HepG2 (cell line): ENCODE measurements at regions not wholly inside any gene's neighbourhood (a gene's known extent, or its start where the extent isn't known, plus 50 kb on each side); places are given as distances from the start of the nearest gene placed in this dataset.

Source experiments
- ATAC-seq: fragments of 200-7000 bp; cut with Tn5 transposase; 3 replicates; pipeline ENCODE4 v1.9.1; 2020; ENCODE audit warnings: mild to moderate bottlenecking, moderate library complexity
- BruUV-seq: library from RNA; stranded (reverse); fragments of 400-500 nt; replicated peaks from 2 replicates; lab custom pipeline; 2021; lab: Mats Ljungman, UMichigan
- CTCF ChIA-PET: fragments of 300-600 bp; formaldehyde crosslinking; extraction: SDS; loops from one replicate; lab custom pipeline; 2021; ENCODE audit warnings: low total read pairs, inconsistent platforms, low intra/inter-chr PET ratio; lab: Yijun Ruan, JAX
- POLR2A ChIA-PET: fragments of 350-600 bp; sonication (Branson Sonifier 250); formaldehyde crosslinking; loops from one replicate; lab custom pipeline; 2020; ENCODE audit warnings: antibody characterized with exemption, inconsistent platforms; lab: Yijun Ruan, JAX
- DNase-seq: peaks from one replicate; pipeline ENCODE4 v3.0.0-alpha.2; 2015; ENCODE audit warnings: low spot score
- FAIRE-seq: peaks from 3 replicates; lab custom pipeline; 2011; peaks lifted over from hg19 to GRCh38; lab: Jason Lieb, UNC
- H2AFZ ChIP-seq: one replicate; pipeline ENCODE4 v1.6.1; 2011; ENCODE audit warnings: low read length, inconsistent platforms
- H3K27ac ChIP-seq: fragments of 300-600 bp; 3 replicates; pipeline ENCODE4 v1.8.0; 2011; ENCODE audit warnings: mixed run types, mild to moderate bottlenecking, mixed read lengths, low read length, inconsistent platforms; ENCODE audit not compliant: insufficient read depth; ENCODE audit errors: extremely low read length
- H3K27me3 ChIP-seq, 2 experiments: fragments of 200-600 bp in 1 of 2; 2 replicates in 1 of 2; 3 replicates in 1 of 2; pipeline versions ENCODE4 v1.6.0 to v1.8.0; 2011; ENCODE audit warnings: low read length in 2 of 2, mild to moderate bottlenecking in 2 of 2, moderate library complexity in 2 of 2, inconsistent platforms in 1 of 2; ENCODE audit not compliant: insufficient read depth in 2 of 2, control insufficient read depth in 1 of 2
- H3K36me3 ChIP-seq, 2 experiments: fragments of 200-600 bp in 1 of 2; replicated peaks in 1 of 2; 2 replicates in 1 of 2; 3 replicates in 1 of 2; pipeline versions ENCODE4 v1.5.1 to v1.8.0; 2011; ENCODE audit warnings: low read length in 2 of 2, inconsistent platforms in 1 of 2; ENCODE audit not compliant: insufficient read depth in 2 of 2, control insufficient read depth in 1 of 2
- H3K4me1 ChIP-seq: 2 replicates; pipeline ENCODE4 v1.5.1; 2012; ENCODE audit warnings: low read length, inconsistent platforms; ENCODE audit not compliant: insufficient read depth
- H3K4me2 ChIP-seq: 2 replicates; pipeline ENCODE4 v1.6.0; 2011; ENCODE audit warnings: low read depth, low read length, inconsistent platforms
- H3K4me3 ChIP-seq, 3 experiments: fragments of 200-600 bp in 1 of 3; sonication (generic), shearing (Covaris generic) in 1 of 3; replicated peaks in 1 of 3; 2 replicates each; pipeline ENCODE4 v1.5.1; 2011 to 2016; ENCODE audit warnings: low read length in 3 of 3, inconsistent platforms in 2 of 3, low read depth in 2 of 3, mild to moderate bottlenecking in 2 of 3, control low read depth in 1 of 3, mixed read lengths in 1 of 3; ENCODE audit not compliant: insufficient read depth in 1 of 3
- H3K79me2 ChIP-seq: one replicate; pipeline ENCODE4 v1.6.1; 2011; ENCODE audit warnings: low read length, inconsistent platforms; ENCODE audit not compliant: insufficient read depth
- H3K9ac ChIP-seq: 2 replicates; pipeline ENCODE4 v1.6.0; 2011; ENCODE audit warnings: mild to moderate bottlenecking, low read depth, low read length, inconsistent platforms; ENCODE audit not compliant: insufficient read depth
- H3K9me3 ChIP-seq: 2 replicates; pipeline ENCODE4 v1.5.1; 2012; ENCODE audit warnings: mild to moderate bottlenecking, low read length
- H4K20me1 ChIP-seq: 2 replicates; pipeline ENCODE4 v1.6.0; 2011; ENCODE audit warnings: inconsistent platforms, mild to moderate bottlenecking, low read length, moderate library complexity; ENCODE audit not compliant: insufficient read depth
- BCL6 ChIP-seq: IDR thresholded peaks from 2 replicates; pipeline ENCODE4 v1.6.1; 2016; ENCODE audit warnings: missing genetic modification reagents, missing compliant biosample characterization
- CEBPB ChIP-seq: IDR thresholded peaks from 2 replicates; pipeline ENCODE4 v1.6.1; 2011; ENCODE audit warnings: low read depth, low read length, improper control_type of control experiment, borderline replicate concordance
- GABPA ChIP-seq, 2 experiments: IDR thresholded peaks; 2 replicates each; pipeline ENCODE4 v1.6.1; 2011 to 2016; ENCODE audit warnings: low read depth in 2 of 2, low read length in 1 of 2, missing biosample characterization in 1 of 2, missing genetic modification characterization in 1 of 2
- PAX8 ChIP-seq: sonication (generic); formaldehyde crosslinking; IDR thresholded peaks from 2 replicates; pipeline ENCODE4 v1.8.0; 2022; ENCODE audit warnings: mild to moderate bottlenecking, missing genetic modification reagents, borderline replicate concordance
- ZNF570 ChIP-seq: sonication (generic); formaldehyde crosslinking; IDR thresholded peaks from 2 replicates; pipeline ENCODE4 v1.4.0; 2020; ENCODE audit warnings: mild to moderate bottlenecking, missing genetic modification reagents, borderline replicate concordance
- WGBS: methylation state at CpG from one replicate; pipeline ENCODE4 v1.1.6; 2017; ENCODE audit warnings: low lambda C conversion rate; 5-methylcytosine and 5-hydroxymethylcytosine counted together
- in situ Hi-C: cut with HindIII; loops from 2 replicates; pipeline ENCODE4 v1.10.0; 2017; ENCODE audit warnings: low pct_unique_long_range_greater_than_20kb; ENCODE audit not compliant: extremely low pct_ligation_motif_present
- intact Hi-C: fragments of 100-400 bp; cut with micrococcal nuclease; formaldehyde crosslinking; loops from one replicate; pipeline ENCODE4 v1.10.0; 2022; ENCODE audit not compliant: unreplicated experiment
- TF ChIP-seq, protein P1 (sequence below): sonication (generic); formaldehyde crosslinking; IDR thresholded peaks from 2 replicates; pipeline ENCODE4 v1.4.0; 2020; ENCODE audit warnings: missing genetic modification reagents, borderline replicate concordance
- TF ChIP-seq, protein P2 (sequence below): IDR thresholded peaks from 2 replicates; pipeline ENCODE4 v1.6.1; 2016; ENCODE audit warnings: low read depth, borderline replicate concordance

DNA sequence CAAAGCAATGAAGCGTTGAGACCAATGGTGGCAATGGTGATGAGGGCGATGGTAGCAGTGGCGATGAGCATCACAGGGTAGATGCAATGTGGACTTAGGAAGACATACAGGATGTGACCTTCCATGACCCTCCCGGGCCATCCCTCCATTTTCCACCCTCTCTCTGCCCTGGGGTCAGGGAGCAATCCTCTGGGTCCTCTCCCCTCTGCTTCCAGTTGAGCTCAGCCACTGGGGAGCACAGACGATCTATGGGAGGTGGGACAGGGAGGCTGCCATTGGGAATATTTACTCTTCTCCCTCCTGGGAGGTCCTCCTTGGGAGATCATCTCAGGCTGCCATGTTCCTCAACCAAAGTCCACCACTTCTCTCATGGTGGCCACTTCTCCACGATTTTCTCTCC lies 260.7 kb upstream of the FOXF1 start (continued):
- TF ChIP-seq, protein P1, sequence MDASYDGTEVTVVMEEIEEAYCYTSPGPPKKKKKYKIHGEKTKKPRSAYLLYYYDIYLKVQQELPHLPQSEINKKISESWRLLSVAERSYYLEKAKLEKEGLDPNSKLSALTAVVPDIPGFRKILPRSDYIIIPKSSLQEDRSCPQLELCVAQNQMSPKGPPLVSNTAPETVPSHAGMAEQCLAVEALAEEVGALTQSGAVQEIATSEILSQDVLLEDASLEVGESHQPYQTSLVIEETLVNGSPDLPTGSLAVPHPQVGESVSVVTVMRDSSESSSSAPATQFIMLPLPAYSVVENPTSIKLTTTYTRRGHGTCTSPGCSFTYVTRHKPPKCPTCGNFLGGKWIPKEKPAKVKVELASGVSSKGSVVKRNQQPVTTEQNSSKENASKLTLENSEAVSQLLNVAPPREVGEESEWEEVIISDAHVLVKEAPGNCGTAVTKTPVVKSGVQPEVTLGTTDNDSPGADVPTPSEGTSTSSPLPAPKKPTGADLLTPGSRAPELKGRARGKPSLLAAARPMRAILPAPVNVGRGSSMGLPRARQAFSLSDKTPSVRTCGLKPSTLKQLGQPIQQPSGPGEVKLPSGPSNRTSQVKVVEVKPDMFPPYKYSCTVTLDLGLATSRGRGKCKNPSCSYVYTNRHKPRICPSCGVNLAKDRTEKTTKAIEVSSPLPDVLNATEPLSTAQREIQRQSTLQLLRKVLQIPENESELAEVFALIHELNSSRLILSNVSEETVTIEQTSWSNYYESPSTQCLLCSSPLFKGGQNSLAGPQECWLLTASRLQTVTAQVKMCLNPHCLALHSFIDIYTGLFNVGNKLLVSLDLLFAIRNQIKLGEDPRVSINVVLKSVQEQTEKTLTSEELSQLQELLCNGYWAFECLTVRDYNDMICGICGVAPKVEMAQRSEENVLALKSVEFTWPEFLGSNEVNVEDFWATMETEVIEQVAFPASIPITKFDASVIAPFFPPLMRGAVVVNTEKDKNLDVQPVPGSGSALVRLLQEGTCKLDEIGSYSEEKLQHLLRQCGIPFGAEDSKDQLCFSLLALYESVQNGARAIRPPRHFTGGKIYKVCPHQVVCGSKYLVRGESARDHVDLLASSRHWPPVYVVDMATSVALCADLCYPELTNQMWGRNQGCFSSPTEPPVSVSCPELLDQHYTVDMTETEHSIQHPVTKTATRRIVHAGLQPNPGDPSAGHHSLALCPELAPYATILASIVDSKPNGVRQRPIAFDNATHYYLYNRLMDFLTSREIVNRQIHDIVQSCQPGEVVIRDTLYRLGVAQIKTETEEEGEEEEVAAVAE, result no peak
- TF ChIP-seq PAX8, result no peak
- TF ChIP-seq, protein P2, sequence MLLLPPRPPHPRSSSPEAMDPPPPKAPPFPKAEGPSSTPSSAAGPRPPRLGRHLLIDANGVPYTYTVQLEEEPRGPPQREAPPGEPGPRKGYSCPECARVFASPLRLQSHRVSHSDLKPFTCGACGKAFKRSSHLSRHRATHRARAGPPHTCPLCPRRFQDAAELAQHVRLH (CRISPR knock-in tag), result no peak
- no peak for TF ChIP-seq GABPA (IDR thresholded peaks at IDR 0.05; ENCODE audit: low read depth, low read length)
- TF ChIP-seq GABPA (CRISPR knock-in tag; IDR thresholded peaks at IDR 0.05; ENCODE audit: low read depth), result no peak
- no peak for TF ChIP-seq ZNF570 (CRISPR knock-in tag)

DNA sequence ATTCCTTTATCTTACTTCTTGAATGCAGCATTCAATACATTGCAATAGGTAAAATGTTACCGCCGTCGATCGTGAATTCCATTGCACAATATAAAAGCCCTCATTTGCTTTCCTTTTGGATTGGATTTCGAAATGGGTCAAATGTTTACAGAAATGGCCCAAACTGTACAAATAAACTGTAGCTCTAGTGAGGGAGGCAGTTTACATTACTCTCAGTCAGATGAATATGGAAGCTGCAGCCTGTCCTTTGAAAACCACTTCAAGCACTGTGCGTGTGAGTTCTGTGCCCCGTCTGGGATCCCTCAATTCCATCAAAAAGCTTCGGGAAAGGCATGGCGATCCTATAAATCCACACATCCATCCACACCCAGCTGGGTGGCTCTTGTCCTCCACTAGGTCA lies 258.6 kb upstream of the FOXF1 start:
- ATAC-seq, result no peak
- ChIA-PET POLR2A (no interaction called here), CTCF (no interaction called here)
- in situ Hi-C loops, result no loop called here
- intact Hi-C loops, result no loop called here
- FAIRE-seq, result no peak
- no peaks in the 10 kb centered on the region for H3K36me3 ChIP-seq
- no TSS peak for BruUV-seq
- H2AFZ ChIP-seq, result no peak overlapping the region
- H3K9me3 ChIP-seq, result no peaks in the 10 kb centered on the region
- no peak overlapping the region for H3K27ac ChIP-seq
- no peaks in the 10 kb centered on the region for H3K4me1 ChIP-seq
- H4K20me1 ChIP-seq, result no peaks in the 10 kb centered on the region
- no peak overlapping the region for H3K9ac ChIP-seq
- TF ChIP-seq CEBPB, result peak; percentile 73; the same call in 1 of the 2 replicates
- TF ChIP-seq BCL6 (CRISPR knock-in tag), result no peak
- WGBS, result 6% methylated on average over 9 of the region's 9 CpGs
- peaks cover 0 to 30% of the 10 kb centered on the region in 2 experiments; a peak in 4 of 5 replicates for H3K27me3 ChIP-seq
- H3K4me3 ChIP-seq, result no peak overlapping the region
- no peaks in the 10 kb centered on the region for H3K79me2 ChIP-seq
- DNase-seq, result no peak
- H3K4me2 ChIP-seq, result no peak overlapping the region
